ENCODE measurements at regions not wholly inside any gene's neighbourhood (a gene's known extent, or its start where the extent isn't known, plus 50 kb on each side); places are given as distances from the start of the nearest gene placed in this dataset.

- no peak for DNase-seq (ENCODE audit: low read depth in 3 of 3)
These were observed 236.1 kb downstream of the MIAT start for GRCh38 chr22:26893173-26894110.

GRCh38 chr22:26894362-26894761 is 237.0 kb downstream of the MIAT start:
- DNase-seq (ENCODE audit: low read depth in 3 of 3): no peak

GRCh38 chr22:26894766-26895485 is 237.5 kb downstream of the MIAT start:
- DNase-seq (ENCODE audit: low read depth in 3 of 3): no peak

GRCh38 chr22:26897384-26897783 is 240.0 kb downstream of the MIAT start:
- DNase-seq (ENCODE audit: low read depth in 3 of 3): no peak

- no peak for DNase-seq (ENCODE audit: low read depth in 3 of 3)
These were observed 241.7 kb downstream of the MIAT start for GRCh38 chr22:26898946-26899605.

- no peak for DNase-seq (ENCODE audit: low read depth in 3 of 3)
These were observed 243.4 kb downstream of the MIAT start for GRCh38 chr22:26900787-26901186.

DNA sequence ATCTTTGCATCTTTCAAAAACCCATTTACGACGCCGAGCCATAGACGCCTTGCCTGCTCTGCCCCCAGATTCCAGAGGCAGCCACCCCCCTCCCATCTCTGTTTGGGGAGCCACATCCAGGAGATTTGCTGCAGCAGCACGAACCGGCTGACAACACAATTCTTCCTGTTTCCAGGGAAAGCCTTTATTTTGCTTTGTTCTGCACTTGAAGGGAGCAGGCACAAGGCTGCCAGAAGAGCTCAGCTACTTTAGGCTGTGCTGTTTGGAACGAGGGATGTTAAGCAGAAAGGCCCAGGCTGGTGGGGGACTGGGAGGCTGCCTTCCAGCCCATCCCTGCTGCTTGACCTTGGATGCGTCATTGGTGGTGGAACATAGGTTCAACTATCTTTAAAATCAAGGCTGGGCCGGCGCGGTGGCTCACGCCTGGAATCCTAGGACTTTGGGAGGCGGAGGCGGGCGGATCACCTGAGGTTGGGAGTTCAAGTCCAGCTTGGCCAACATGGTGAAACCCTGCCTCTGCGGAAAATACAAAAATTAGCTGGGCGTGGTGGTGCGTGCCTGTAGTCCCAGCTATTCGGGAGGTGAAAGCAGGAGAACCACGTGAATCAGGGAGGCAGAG is 243.9 kb downstream of the MIAT start:
- no peak for DNase-seq (ENCODE audit: low read depth in 3 of 3)

DNA sequence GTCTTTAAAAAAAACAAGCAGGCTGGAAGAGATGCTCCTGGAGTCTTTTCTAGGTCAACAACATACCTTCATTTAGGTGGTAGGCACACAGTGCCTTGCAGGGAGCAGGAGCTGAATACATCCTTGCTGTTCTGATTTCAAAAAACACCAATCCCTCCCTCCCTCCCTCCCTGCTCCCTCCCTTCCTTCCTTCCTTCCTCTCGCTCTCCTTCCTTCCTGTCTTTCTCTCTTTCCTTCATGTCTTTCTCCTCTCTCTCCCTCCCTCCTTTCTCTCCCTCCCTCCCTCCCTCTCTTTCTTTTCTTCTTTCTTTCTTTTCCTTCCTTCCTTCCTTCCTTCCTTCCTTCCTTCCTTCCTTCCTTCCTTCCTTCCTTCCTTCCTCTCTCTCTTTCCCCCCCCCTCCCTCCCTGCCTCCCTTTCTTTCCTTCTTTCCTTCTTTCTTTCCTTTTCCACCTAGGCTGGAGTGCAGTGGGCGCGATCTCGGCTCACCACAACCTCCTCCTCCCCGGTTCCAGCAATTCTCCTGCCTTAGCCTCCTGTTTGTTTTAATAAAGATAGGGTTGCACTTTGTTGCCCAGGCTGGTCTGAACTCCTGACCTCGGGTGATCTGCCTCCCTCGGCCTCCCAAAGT is 245.1 kb downstream of the MIAT start:
- no peak for DNase-seq (ENCODE audit: low read depth in 3 of 3)

- DNase-seq (ENCODE audit: low read depth in 3 of 3): no peak
These were observed 245.9 kb downstream of the MIAT start for GRCh38 chr22:26903030-26903856.

DNA sequence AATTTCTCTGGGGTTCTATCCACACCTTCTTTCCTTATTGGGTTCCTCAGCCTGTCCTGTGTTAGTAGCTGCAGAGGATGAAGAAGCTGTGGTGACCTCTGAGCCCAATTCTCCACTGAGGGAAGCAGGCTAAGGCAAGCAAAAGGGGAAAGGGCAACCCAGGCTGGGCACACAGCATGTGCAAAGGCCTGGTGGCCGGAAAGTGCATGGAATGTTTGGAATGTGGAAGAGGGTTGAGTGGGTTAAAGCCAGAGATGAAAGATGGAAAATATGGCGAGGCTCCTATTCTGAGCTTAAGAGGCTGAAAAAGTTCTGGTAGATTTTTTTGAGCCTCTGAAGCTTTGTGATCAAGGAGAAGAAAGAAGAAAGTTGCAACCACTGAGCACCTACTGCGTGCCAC is 247.1 kb downstream of the MIAT start:
- DNase-seq (ENCODE audit: low read depth in 3 of 3): no peak

DNA sequence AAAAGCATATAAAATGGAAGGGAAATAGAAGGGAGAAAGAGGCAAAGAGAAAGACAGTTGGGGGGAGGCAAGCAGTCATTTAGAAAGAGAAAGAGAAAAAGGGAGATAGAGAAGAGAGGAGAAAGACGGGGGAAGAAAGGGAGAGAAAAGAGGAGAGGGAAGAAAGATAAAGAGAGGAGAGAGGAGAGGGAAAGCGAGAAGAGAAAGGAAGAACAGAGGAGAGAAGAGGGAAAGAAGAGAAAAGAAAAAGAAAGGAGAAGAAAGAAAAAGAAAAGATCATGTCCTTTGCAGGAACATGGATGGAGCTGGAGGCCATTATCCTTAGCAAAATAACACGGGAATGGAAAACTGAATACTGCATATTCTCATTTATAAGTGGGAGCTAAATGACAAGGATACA is 247.7 kb downstream of the MIAT start:
- no peak for DNase-seq (ENCODE audit: low read depth in 3 of 3)

DNA sequence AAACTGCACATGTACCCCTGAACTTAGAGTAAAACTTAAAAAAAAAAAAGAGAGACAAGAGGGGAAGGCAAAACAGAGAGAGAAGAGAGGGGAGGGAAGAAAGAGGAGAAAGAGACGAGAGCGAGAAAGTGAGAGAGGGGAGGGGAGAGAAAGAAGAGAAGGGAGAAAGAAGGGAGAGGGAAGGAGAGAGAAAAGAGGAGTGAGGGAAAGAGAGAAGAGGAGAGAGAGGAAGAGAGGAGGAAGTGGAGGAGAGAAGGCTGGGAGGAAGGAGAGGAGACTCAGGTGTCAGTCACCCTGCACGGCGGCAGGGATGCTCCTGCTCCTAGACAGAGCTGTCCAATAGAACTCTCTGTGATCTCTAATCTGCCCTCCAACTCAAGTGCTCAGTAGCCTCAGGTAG is 248.3 kb downstream of the MIAT start:
- no peak for DNase-seq (ENCODE audit: low read depth in 3 of 3)

- no peak for DNase-seq (ENCODE audit: low read depth in 3 of 3)
These were observed 249.1 kb downstream of the MIAT start for GRCh38 chr22:26906464-26906863.

DNA sequence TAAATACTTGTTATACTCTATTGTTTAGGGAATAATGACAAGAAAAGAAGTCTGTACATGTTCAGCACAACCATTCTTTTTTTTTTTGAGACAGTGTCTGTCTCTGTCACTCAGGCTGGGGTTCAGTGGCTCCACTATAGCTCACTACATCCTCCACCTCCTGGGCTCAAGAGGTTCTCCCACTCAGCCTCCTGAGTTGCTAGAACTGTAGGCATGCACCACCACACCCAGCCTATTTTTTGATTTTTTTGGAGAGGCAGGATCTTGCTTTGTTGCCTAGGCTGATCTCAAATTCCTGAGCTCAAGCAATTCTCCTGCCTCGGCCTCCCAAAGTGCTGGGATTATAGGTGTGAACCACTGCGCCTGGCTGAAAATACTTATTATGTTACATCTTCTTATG is 250.0 kb downstream of the MIAT start:
- DNase-seq (ENCODE audit: low read depth in 3 of 3): no peak

- DNase-seq (ENCODE audit: low read depth in 3 of 3): no peak
These were observed 253.5 kb downstream of the MIAT start for GRCh38 chr22:26910845-26911244.

DNA sequence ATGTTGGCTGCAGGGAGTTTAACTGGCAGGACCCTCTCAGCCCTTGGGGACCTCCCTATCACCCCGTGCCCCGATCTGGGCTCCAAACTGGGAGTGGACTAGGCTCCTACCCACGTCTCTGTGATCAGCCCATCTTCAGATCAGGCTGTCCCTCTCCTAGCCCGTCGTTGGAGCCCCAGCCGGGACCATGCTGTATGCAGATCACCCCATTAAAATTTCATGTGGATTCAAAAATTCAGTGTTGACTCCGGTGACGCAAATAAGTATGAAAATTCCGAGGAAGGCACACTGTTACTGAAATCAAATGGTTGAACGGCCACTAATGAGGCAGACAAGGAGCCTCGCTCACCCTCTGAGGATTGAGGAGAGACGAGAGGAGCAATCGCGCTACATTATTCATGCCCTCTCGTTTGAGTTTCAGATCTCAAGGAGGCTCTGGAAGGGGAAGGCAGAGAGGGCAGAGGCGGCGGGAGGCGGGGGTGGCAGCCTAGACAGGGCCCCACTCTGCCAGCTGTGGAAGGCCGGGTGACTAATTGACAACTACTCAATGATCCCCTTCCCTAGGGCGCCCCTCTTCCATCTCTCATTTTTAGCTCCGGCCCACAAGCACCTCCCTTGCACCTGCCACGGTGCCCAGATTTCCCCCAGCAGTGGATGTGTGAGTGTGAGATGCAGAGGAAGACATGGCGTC is 255.4 kb downstream of the MIAT start:
- no peak for DNase-seq (ENCODE audit: low read depth in 3 of 3)

DNA sequence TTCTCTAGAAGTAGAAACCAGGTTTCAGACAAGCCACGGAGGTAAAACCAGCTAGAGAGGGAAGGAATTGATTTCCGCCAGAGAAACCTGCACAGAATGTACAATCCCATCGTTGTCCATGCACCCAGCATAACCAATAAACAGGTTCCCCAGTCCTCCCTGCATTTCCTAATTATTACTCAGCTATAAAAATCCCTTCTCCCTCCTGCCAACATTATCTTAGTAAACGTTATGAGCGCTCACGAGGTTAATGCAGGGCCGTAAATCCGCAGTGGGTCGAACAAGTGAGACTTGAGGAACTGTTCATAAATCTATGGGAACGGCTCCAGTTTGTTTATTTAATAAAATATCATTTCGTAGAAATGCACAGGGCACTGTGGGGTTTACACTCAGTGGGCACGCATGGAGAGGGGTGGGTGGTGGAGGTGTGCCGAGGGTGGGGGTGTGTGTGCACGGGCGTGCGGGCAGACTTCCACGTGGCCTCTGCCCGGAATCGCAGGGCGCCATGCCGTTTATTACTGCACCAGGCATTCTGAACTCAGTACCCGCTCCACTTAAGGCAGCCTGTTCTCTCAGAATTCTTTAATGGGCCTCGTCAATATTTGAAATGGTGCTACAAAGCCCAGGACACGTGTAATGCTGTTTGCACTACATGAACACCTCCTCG is 257.3 kb downstream of the MIAT start:
- no peak for DNase-seq (ENCODE audit: low read depth in 3 of 3)

DNA sequence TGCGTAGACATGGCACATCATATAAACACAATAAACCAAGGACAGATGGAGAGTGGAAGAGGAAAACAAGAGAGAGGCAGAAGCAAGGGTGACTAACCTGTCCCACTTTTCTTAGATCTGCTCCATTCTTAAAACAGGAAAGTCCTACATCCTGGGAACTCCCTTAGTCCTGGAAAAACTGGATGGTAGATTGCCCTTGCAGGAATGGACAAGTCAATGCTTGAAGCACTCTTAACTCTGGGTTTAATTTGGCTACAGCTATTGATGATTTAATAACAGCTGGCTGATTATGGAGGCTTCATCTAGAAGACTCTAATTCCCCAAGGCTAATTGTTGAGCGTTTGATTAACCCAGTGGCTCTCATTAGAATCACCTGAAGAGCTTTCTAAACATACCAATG is 258.8 kb downstream of the MIAT start:
- no peak for DNase-seq (ENCODE audit: low read depth in 3 of 3)

DNA sequence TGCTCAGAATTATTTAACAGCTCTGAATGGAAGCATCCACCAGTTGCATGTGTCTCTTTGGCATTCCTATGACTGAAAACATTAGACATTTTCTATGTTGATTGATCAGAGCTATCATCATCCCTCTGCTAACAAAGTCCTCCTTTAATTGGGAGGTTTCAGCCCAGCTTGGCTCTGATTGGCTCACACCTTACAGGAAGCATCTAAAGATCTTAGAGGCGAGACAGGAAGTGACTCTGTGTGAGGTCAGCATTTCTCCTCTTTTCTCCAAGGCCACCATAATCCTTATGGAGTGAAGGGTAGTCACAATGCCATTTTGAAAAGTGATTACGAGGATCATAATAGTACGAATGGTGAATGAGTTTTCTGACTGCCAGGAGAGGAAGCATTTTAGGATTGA is 260.8 kb downstream of the MIAT start:
- no peak for DNase-seq (ENCODE audit: low read depth in 3 of 3)

DNA sequence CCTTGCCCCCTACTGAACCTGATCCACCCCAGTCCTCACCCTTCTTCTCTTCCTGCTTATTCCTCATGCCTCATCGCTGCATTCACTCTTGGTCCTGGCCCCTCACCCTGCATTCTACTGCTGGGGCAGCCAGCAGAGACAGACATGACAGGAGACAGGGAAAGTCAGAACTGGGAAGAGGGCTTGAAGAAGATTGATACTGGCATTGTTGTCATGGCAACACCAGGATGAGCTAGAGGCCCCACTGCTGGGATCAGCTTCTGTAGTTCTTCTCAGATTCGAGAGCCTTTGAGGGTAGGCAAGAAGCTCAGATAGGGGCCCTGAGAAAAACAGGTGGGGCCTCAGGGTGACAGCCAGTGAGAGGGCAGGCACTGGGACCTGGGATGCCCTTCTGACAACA is 264.3 kb downstream of the MIAT start:
- DNase-seq (ENCODE audit: low read depth in 3 of 3): no peak

Measured in stimulated activated CD4-positive, alpha-beta T cell treated with anti-CD3 and anti-CD28 coated beads, TNF-alpha, amount 100 ng/mL, for 4 hours (primary cell).